ENCODE measurements at regions not wholly inside any gene's neighbourhood (a gene's known extent, or its start where the extent isn't known, plus 50 kb on each side); places are given as distances from the start of the nearest gene placed in this dataset.

DNA sequence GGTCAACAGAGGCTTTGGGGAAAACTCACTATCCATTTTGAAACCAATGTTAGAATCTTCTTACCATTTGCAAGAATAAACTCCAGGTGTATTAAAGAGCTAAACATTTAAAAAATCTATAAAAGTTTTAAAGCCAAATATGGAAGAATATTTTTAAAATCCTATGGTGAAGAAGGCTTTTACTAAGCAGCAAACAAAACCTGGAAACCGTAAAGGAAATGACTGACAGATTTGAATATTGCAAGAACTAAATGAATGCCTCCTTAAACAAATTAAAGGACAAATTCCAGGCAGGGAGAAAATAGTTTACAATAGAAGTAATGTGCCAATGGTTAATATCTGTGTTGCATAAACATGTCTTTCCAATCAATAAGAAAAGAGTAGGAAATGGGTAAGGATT lies 68.1 kb downstream of the KLF15 start:
- no peaks in the 10 kb centered on the region for H3F3A ChIP-seq (replicated peaks; ENCODE audit: insufficient read depth)
- no peak overlapping the region for H3K4me2 ChIP-seq
- H3K9ac ChIP-seq, result no peak overlapping the region
- no peak overlapping the region for H3K27ac ChIP-seq (ENCODE audit: low read depth in 2 of 2, low read length in 1 of 2)
- WGBS (ENCODE audit: low lambda C conversion rate), result 72% methylated on average over 1 of the region's 1 CpG
- H3K36me3 ChIP-seq (replicated peaks in 1 of 2; ENCODE audit: control insufficient read depth in 1 of 2, insufficient read depth in 2 of 2, low read length in 1 of 2), result no peaks in the 10 kb centered on the region
- H3K9me2 ChIP-seq, result no peaks in the 10 kb centered on the region
- TF ChIP-seq GATA2 (CRISPR knock-in tag; IDR thresholded peaks at IDR 0.05), result no peak
- TF ChIP-seq POLR2AphosphoS5 (IDR thresholded peaks at IDR 0.05; ENCODE audit: low read depth, low read length), result no peak
- no peak for TF ChIP-seq RAD21 (IDR thresholded peaks at IDR 0.05; ENCODE audit: low read length)
- TF ChIP-seq JUND (IDR thresholded peaks at IDR 0.05), result no peak
- TF ChIP-seq EZH2phosphoT487 (IDR thresholded peaks at IDR 0.05; ENCODE audit: borderline replicate concordance, low read depth), result no peak
- no peak for TF ChIP-seq GABPA (IDR thresholded peaks at IDR 0.05; ENCODE audit: low read depth)
- TF ChIP-seq, protein P1, sequence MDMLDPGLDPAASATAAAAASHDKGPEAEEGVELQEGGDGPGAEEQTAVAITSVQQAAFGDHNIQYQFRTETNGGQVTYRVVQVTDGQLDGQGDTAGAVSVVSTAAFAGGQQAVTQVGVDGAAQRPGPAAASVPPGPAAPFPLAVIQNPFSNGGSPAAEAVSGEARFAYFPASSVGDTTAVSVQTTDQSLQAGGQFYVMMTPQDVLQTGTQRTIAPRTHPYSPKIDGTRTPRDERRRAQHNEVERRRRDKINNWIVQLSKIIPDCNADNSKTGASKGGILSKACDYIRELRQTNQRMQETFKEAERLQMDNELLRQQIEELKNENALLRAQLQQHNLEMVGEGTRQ (IDR thresholded peaks at IDR 0.05; ENCODE audit: borderline replicate concordance, low read depth, low read length), result no peak
- no peak for TF ChIP-seq MEF2A (IDR thresholded peaks at IDR 0.05; ENCODE audit: borderline replicate concordance, low read depth)
- TF ChIP-seq RCOR1 (IDR thresholded peaks at IDR 0.05; ENCODE audit: low read length), result no peak
- TF ChIP-seq TCF12 (IDR thresholded peaks at IDR 0.05), result no peak
- TF ChIP-seq FOSL2 (IDR thresholded peaks at IDR 0.05; ENCODE audit: borderline replicate concordance, low read depth), result no peak
- TF ChIP-seq FOXJ3 (CRISPR knock-in tag; IDR thresholded peaks at IDR 0.05), result no peak
- no peak for TF ChIP-seq SMC3 (IDR thresholded peaks at IDR 0.05; ENCODE audit: low read depth, low read length)
- no peak for TF ChIP-seq NFIC (IDR thresholded peaks at IDR 0.05; ENCODE audit: borderline replicate concordance)
- H3K79me2 ChIP-seq (ENCODE audit: insufficient read depth), result no peaks in the 10 kb centered on the region
- peaks cover 0 to 12% of the 10 kb centered on the region in 2 experiments; a peak in 2 of 4 replicates for H3K4me1 ChIP-seq (ENCODE audit: control insufficient read depth in 1 of 2, insufficient read depth in 2 of 2, low read depth in 1 of 2, low read length in 1 of 2)
- no peak overlapping the region for H3K4me3 ChIP-seq (ENCODE audit: low read depth in 2 of 2, low read length in 1 of 2)
- no peak overlapping the region for H2AFZ ChIP-seq (ENCODE audit: low read depth)
- no peaks in the 10 kb centered on the region for H3K9me3 ChIP-seq
- DNase-seq, result no peak
- peaks cover 5% of the 10 kb centered on the region; the same call in 1 of the 2 replicates for H3K27me3 ChIP-seq (ENCODE audit: insufficient read depth)
- H4K20me1 ChIP-seq (ENCODE audit: insufficient read depth), result no peaks in the 10 kb centered on the region
- POLR2A ChIA-PET, result no interaction called here
- CTCF ChIA-PET, result interaction anchor here (0.7 kb wide), 1 partner anchor 62 kb away, joined by 3 read pairs; no protein-coding TSS in a partner anchor

DNA sequence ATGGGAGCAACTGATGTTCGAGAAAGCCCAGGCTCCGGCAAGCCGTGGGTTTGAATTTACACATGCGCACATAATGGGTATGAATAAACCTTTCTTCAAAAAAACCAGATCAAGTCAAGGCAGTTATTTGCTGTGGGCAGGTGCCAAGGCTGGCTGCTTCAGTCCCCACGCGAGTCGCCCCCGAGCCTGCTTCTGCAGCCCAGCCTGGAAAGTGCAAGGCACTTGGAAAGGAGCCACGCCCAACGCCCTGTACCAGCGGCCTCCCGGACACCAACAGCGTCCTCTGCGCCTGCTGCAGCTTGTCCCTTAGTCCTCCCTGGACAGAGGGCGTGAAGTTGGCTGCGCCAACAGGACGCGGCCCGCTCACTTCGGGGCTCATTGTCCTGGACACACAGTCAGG lies 68.9 kb downstream of the KLF15 start:
- 85% methylated on average over 20 of the region's 20 CpGs for WGBS (ENCODE audit: low lambda C conversion rate)

More for the DNA sequence above, 68.9 kb downstream of the KLF15 start:
- Histone ChIP-seq H3K4me2 (no peak overlapping the region), H3K9me3 (no peaks in the 10 kb centered on the region), H3K4me3 (ENCODE audit: low read depth in 2 of 2, low read length in 1 of 2) (no peak overlapping the region), H3K27ac (ENCODE audit: low read depth in 2 of 2, low read length in 1 of 2) (no peak overlapping the region), H3K9ac (no peak overlapping the region), H3K27me3 (ENCODE audit: insufficient read depth) (peaks cover 5% of the 10 kb centered on the region; the same call in 1 of the 2 replicates), H3K9me2 (no peaks in the 10 kb centered on the region), H3F3A (replicated peaks; ENCODE audit: insufficient read depth) (no peaks in the 10 kb centered on the region), H3K36me3 (replicated peaks in 1 of 2; ENCODE audit: control insufficient read depth in 1 of 2, insufficient read depth in 2 of 2, low read length in 1 of 2) (no peaks in the 10 kb centered on the region), H3K4me1 (ENCODE audit: control insufficient read depth in 1 of 2, insufficient read depth in 2 of 2, low read depth in 1 of 2, low read length in 1 of 2) (peaks cover 0 to 12% of the 10 kb centered on the region in 2 experiments; a peak in 2 of 4 replicates), H3K79me2 (ENCODE audit: insufficient read depth) (no peaks in the 10 kb centered on the region), H4K20me1 (ENCODE audit: insufficient read depth) (no peaks in the 10 kb centered on the region), H2AFZ (ENCODE audit: low read depth) (no peak overlapping the region)
- CTCF ChIA-PET, result interaction anchor here (0.7 kb wide), 1 partner anchor 62 kb away, joined by 3 read pairs; no protein-coding TSS in a partner anchor
- no peak for TF ChIP-seq POLR2AphosphoS5 (IDR thresholded peaks at IDR 0.05; ENCODE audit: low read depth, low read length)
- TF ChIP-seq MEF2A (IDR thresholded peaks at IDR 0.05; ENCODE audit: borderline replicate concordance, low read depth), result no peak
- TF ChIP-seq FOXM1 (IDR thresholded peaks at IDR 0.05; ENCODE audit: low read depth), result no peak
- no peak for TF ChIP-seq FOSL2 (IDR thresholded peaks at IDR 0.05; ENCODE audit: borderline replicate concordance, low read depth)
- no peak for TF ChIP-seq NRF1 (IDR thresholded peaks at IDR 0.05; ENCODE audit: low read depth, low read length)
- TF ChIP-seq MXI1 (IDR thresholded peaks at IDR 0.05; ENCODE audit: low read depth, low read length), result no peak
- DNase-seq, result no peak
- POLR2A ChIA-PET, result no interaction called here

Data from SK-N-SH (cell line).